Left lung (tissue), 4 donors: ENCODE measurements at regions not wholly inside any gene's neighbourhood (a gene's known extent, or its start where the extent isn't known, plus 50 kb on each side); places are given as distances from the start of the nearest gene placed in this dataset.

Experiments
- ATAC-seq: fragments of 200-7000 bp; cut with Tn5 transposase; one replicate; pipeline ENCODE4 v1.9.1; 2020; ENCODE audit warnings: moderate library complexity
- DNase-seq, 4 donors: peaks; one replicate each; pipeline ENCODE4 v3.0.0-alpha.2; 2013 to 2020
- H3K27ac ChIP-seq, 2 donors: fragments of 200-600 bp; sonication (generic) in 1 of 2; one replicate each; pipeline versions ENCODE4 v1.5.0 to v1.8.0; 2020 to 2021
- H3K27me3 ChIP-seq, 2 donors: fragments of 200-600 bp; sonication (generic) in 1 of 2; one replicate each; pipeline versions ENCODE4 v1.5.0 to v1.8.0; 2020 to 2021
- H3K36me3 ChIP-seq, 2 donors: fragments of 200-600 bp; sonication (generic) in 1 of 2; one replicate each; pipeline versions ENCODE4 v1.5.0 to v1.8.0; 2020 to 2021
- H3K4me1 ChIP-seq, 2 donors: fragments of 200-600 bp; one replicate each; pipeline ENCODE4 v1.8.0; 2021
- H3K4me3 ChIP-seq, 2 donors: fragments of 200-600 bp; sonication (generic) in 1 of 2; one replicate each; pipeline versions ENCODE4 v1.5.0 to v1.8.0; 2020 to 2021; ENCODE audit warnings: mild to moderate bottlenecking in 1 of 2
- H3K9me3 ChIP-seq, 2 donors: fragments of 200-600 bp; sonication (generic) in 1 of 2; one replicate each; pipeline versions ENCODE4 v1.5.0 to v1.8.0; 2020 to 2021
- CTCF ChIP-seq, 2 donors: fragments of 200-600 bp; sonication (generic) in 1 of 2; IDR thresholded peaks; one replicate each; pipeline versions ENCODE4 v1.5.0 to v1.8.0; 2021; ENCODE audit warnings: antibody characterized with exemption in 2 of 2
- intact Hi-C, 2 donors: fragments of 100-400 bp; cut with DNase I; formaldehyde crosslinking; loops; one replicate each; pipeline versions ENCODE4 v1.11.2 to v1.14.2; 2022
- donor health status: DM: no; HTN: yes; CAD: no.
- donor health status: DM: no; HTN: no; CAD: no.

GRCh38 chr18:24657444-24657842, 197.0 kb downstream of the HRH4 start:
- no peak for TF ChIP-seq CTCF (IDR thresholded peaks at IDR 0.05)
- peak in 1 of 4 donors; percentile 69 for DNase-seq
- peak; percentile 29 for ATAC-seq

GRCh38 chr18:24658302-24658701, 197.9 kb downstream of the HRH4 start:
- no peaks in the 10 kb centered on the region for H3K27me3 ChIP-seq
- intact Hi-C loops: no loop called here
- no peak for DNase-seq
- ATAC-seq: no peak
- no peaks in the 10 kb centered on the region for H3K9me3 ChIP-seq
- no peaks in the 10 kb centered on the region for H3K36me3 ChIP-seq
- H3K27ac ChIP-seq: no peak overlapping the region
- H3K4me3 ChIP-seq: no peak overlapping the region
- peaks cover 4 to 13% of the 10 kb centered on the region in 2 donors for H3K4me1 ChIP-seq
- no peak for TF ChIP-seq CTCF (IDR thresholded peaks at IDR 0.05)

More at GRCh38 chr18:24657444-24657842, 197.0 kb downstream of the HRH4 start:
- Histone ChIP-seq H3K27me3 (no peaks in the 10 kb centered on the region), H3K9me3 (no peaks in the 10 kb centered on the region), H3K4me3 (no peak overlapping the region), H3K4me1 (peaks cover 4 to 13% of the 10 kb centered on the region in 2 donors), H3K36me3 (no peaks in the 10 kb centered on the region), H3K27ac (no peak overlapping the region)
- intact Hi-C loops: no loop called here

DNA sequence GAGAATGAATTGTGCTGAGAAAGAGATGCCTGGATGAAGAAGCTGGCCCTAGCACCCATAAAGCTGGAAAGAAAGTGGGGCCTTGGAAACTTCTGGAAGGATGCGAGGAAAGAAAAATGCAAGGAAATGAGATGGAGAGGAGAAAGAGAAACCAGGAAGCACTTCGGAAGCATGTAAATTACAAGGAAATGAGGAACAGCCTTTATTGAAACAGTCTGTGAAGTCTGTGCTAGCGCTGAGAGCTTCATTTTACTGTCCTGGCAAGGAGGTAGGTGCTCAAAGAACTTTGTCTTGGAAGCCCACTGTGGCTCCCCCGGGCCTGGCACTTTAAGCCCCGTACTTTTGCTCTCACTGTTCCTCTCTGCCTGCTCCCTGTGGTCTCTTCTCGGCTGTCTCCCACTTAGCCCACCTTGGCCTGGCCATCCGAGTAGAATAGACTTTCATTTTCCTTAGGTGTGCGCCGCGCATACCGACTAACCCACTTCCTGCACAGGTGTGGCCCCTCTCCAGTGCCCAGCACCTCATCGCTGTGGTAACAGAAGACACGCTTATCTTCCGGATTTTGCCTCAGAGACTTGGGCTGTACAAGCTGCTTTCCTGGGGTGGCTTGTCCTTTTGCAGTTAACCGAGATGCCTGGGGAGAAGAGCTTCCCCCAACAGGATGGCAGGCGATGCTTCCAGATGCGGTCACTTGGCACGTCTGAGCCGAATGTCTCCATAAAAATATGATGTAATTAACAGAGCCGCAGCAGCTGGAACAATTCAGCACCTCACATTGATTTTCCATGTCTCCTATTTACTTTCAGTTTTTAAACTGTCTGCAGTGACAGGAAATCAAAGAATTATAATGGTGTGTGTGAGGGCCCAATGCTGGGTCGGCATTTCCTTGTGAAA, 199.6 kb downstream of the HRH4 start:
- no peak for TF ChIP-seq CTCF (IDR thresholded peaks at IDR 0.05)
- Histone ChIP-seq H3K36me3 (no peaks in the 10 kb centered on the region), H3K4me1 (peaks cover 4 to 13% of the 10 kb centered on the region in 2 donors), H3K4me3 (peak overlapping the region in 1 of 2 donors; percentile 22), H3K27ac (peak overlapping the region; percentile 10 to 53), H3K27me3 (no peaks in the 10 kb centered on the region), H3K9me3 (no peaks in the 10 kb centered on the region)
- peak in 3 of 4 donors; percentile 34 to 86 (median 85) for DNase-seq
- ATAC-seq: peak; percentile 24
- intact Hi-C loops: no loop called here

GRCh38 chr18:24660956-24661355, 200.5 kb downstream of the HRH4 start:
- H3K9me3 ChIP-seq: no peaks in the 10 kb centered on the region
- H3K4me1 ChIP-seq: peaks cover 4 to 13% of the 10 kb centered on the region in 2 donors
- no peak for ATAC-seq
- intact Hi-C loops: no loop called here
- no peaks in the 10 kb centered on the region for H3K27me3 ChIP-seq
- H3K36me3 ChIP-seq: no peaks in the 10 kb centered on the region
- no peak overlapping the region for H3K4me3 ChIP-seq
- TF ChIP-seq CTCF (IDR thresholded peaks at IDR 0.05): no peak
- DNase-seq: no peak
- H3K27ac ChIP-seq: no peak overlapping the region

- Histone ChIP-seq H3K4me1 (peaks cover 4 to 13% of the 10 kb centered on the region in 2 donors), H3K36me3 (no peaks in the 10 kb centered on the region), H3K27me3 (no peaks in the 10 kb centered on the region), H3K27ac (no peak overlapping the region), H3K9me3 (no peaks in the 10 kb centered on the region), H3K4me3 (no peak overlapping the region)
- no peak for TF ChIP-seq CTCF (IDR thresholded peaks at IDR 0.05)
- ATAC-seq: no peak
- DNase-seq: no peak
- intact Hi-C loops: no loop called here
Measured at GRCh38 chr18:24662412-24662821, 202.0 kb downstream of the HRH4 start.
